HCT116 (cell line): ENCODE measurements at regions not wholly inside any gene's neighbourhood (a gene's known extent, or its start where the extent isn't known, plus 50 kb on each side); places are given as distances from the start of the nearest gene placed in this dataset.

Experiments used
- ELF1 ChIP-seq: IDR thresholded peaks from 2 replicates; pipeline ENCODE4 v1.6.1; 2012; ENCODE audit warnings: low read depth, borderline replicate concordance
- EZH2phosphoT487 ChIP-seq: fragments of 200-600 bp; IDR thresholded peaks from 2 replicates; pipeline ENCODE4 v1.6.1; 2018; ENCODE audit warnings: antibody characterized with exemption, borderline replicate concordance
- POLR2A ChIP-seq: IDR thresholded peaks from 2 replicates; pipeline ENCODE4 v1.7.0; 2011; ENCODE audit warnings: borderline replicate concordance; ENCODE audit not compliant: insufficient read depth, insufficient read length; ENCODE audit errors: extremely low read depth
- POLR2AphosphoS5 ChIP-seq: IDR thresholded peaks from 2 replicates; pipeline ENCODE4 v1.6.1; 2011; ENCODE audit warnings: mild to moderate bottlenecking, low read depth, low read length, moderate library complexity
- TF ChIP-seq, protein P1 (sequence below): IDR thresholded peaks from 2 replicates; pipeline ENCODE4 v1.6.1; 2012
- TF ChIP-seq, protein P2 (sequence below), 3 experiments: fragments of 200-600 bp in 1 of 3; sonication (generic) in 1 of 3; IDR thresholded peaks in 2 of 3; conservative IDR thresholded peaks in 1 of 3; 2 replicates each; pipeline ENCODE4 v1.5.1; 2012 to 2017; ENCODE audit warnings: low read depth in 2 of 3, low read length in 2 of 3, antibody characterized with exemption in 1 of 3, borderline replicate concordance in 1 of 3, control low read depth in 1 of 3, mild to moderate bottlenecking in 1 of 3, mixed read lengths in 1 of 3, mixed run types in 1 of 3, moderate library complexity in 1 of 3; ENCODE audit not compliant: insufficient read depth in 1 of 3
- TF ChIP-seq, protein P3 (sequence below): IDR thresholded peaks from 2 replicates; pipeline ENCODE4 v1.6.1; 2012

DNA sequence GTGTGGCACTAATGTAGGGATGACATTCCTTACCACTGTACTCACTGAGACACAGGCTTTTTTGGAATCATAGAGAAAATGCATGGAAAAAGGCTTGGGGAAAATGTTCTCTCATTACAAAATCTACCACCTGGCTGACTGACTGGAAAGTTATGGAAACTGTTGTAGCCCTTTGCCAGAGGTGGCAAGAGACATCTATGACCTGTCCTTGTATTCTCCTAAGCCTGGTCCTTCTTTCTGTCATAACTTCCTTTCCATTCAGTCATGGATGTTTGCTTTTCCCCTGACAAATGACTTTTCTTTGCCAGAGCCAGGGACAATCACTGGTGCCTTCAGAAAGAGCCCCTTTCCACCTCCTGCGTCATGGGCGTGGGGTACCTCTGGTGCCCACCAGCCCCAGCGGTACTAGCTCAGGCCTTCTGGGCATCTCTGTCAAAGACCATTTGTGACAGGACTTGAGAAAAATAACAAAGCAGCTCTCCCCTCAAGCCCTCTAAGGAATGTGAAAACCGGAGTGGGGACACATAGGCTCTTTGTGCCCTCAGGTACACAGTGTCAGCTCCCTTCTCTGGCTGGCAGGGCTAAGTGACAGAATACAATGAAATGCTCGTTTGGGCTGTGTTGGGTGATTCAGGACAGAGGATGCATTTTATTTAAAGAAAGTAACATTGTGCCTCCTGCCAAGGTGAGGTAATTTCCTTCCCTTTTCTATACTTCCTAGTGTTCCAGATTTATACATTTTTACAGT lies 381.1 kb upstream of the RASGRP1 start:
- TF ChIP-seq ELF1: no peak
- TF ChIP-seq, protein P1, sequence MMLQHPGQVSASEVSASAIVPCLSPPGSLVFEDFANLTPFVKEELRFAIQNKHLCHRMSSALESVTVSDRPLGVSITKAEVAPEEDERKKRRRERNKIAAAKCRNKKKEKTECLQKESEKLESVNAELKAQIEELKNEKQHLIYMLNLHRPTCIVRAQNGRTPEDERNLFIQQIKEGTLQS: no peak
- TF ChIP-seq POLR2A: no peak
- TF ChIP-seq, protein P2, sequence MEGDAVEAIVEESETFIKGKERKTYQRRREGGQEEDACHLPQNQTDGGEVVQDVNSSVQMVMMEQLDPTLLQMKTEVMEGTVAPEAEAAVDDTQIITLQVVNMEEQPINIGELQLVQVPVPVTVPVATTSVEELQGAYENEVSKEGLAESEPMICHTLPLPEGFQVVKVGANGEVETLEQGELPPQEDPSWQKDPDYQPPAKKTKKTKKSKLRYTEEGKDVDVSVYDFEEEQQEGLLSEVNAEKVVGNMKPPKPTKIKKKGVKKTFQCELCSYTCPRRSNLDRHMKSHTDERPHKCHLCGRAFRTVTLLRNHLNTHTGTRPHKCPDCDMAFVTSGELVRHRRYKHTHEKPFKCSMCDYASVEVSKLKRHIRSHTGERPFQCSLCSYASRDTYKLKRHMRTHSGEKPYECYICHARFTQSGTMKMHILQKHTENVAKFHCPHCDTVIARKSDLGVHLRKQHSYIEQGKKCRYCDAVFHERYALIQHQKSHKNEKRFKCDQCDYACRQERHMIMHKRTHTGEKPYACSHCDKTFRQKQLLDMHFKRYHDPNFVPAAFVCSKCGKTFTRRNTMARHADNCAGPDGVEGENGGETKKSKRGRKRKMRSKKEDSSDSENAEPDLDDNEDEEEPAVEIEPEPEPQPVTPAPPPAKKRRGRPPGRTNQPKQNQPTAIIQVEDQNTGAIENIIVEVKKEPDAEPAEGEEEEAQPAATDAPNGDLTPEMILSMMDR (IDR thresholded peaks at IDR 0.05 in 2 of 3, conservative IDR thresholded peaks at IDR 0.05 in 1 of 3; ENCODE audit: borderline replicate concordance in 1 of 3, insufficient read depth in 1 of 3, low read depth in 2 of 3, low read length in 2 of 3): no peak
- TF ChIP-seq, protein P3, sequence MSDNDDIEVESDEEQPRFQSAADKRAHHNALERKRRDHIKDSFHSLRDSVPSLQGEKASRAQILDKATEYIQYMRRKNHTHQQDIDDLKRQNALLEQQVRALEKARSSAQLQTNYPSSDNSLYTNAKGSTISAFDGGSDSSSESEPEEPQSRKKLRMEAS: no peak
- TF ChIP-seq POLR2AphosphoS5: no peak
- TF ChIP-seq EZH2phosphoT487: no peak
